ENCODE measurements at regions not wholly inside any gene's neighbourhood (a gene's known extent, or its start where the extent isn't known, plus 50 kb on each side); places are given as distances from the start of the nearest gene placed in this dataset.

DNA sequence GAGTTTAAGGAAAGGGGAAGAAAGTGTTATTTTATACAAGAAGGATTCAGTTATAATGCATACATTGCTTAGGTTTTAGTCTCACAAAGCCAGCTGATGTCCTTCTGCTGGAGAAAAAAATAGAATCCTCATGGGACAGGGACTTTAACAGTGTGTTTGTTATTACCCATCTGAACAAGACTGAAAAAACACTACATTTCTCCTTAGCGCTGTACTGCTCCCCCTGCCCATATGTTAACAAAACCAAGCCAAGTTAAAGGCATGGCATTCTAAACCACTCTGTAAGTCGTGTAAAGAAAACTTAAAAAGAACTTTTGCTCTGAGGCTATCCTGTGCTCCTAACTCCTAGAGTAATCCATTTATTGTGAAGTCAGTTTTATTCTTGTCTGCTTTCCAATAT is 102.6 kb upstream of the NYAP2 start:
- peaks cover 27% of the 10 kb centered on the region for H3K9me3 Mint-ChIP-seq
- DNase-seq (ENCODE audit: low spot score) (no peak), ATAC-seq (no peak)
- H3K4me1 Mint-ChIP-seq, result no peaks in the 10 kb centered on the region
- POLR2A ChIA-PET, result no interaction called here
- CTCF ChIA-PET, result no interaction called here
- H3K27ac Mint-ChIP-seq, result no peak overlapping the region; the same call in 1 of the 2 replicates
- H3K4me3 Mint-ChIP-seq, result no peak overlapping the region
- H3K36me3 Mint-ChIP-seq, result peaks cover 18% of the 10 kb centered on the region
- H3K27me3 Mint-ChIP-seq (ENCODE audit: low read depth), result no peaks in the 10 kb centered on the region; the same call in 1 of the 2 replicates
- TF ChIP-seq FOXK1 (CRISPR knock-in tag; IDR thresholded peaks at IDR 0.05) (no peak), GTF2I (CRISPR knock-in tag; conservative IDR thresholded peaks at IDR 0.05) (no peak), NR1H2 (CRISPR knock-in tag; IDR thresholded peaks at IDR 0.05) (no peak), NFATC4 (CRISPR knock-in tag; IDR thresholded peaks at IDR 0.05) (no peak), FOXP1 (CRISPR knock-in tag; IDR thresholded peaks at IDR 0.05; ENCODE audit: borderline replicate concordance) (no peak), TP53 (CRISPR knock-in tag; IDR thresholded peaks at IDR 0.05) (no peak), KAT7 (CRISPR knock-in tag; IDR thresholded peaks at IDR 0.05; ENCODE audit: borderline replicate concordance) (no peak), TCF7 (CRISPR knock-in tag; IDR thresholded peaks at IDR 0.05; ENCODE audit: low read depth) (no peak)
- TF ChIP-seq, protein P1, sequence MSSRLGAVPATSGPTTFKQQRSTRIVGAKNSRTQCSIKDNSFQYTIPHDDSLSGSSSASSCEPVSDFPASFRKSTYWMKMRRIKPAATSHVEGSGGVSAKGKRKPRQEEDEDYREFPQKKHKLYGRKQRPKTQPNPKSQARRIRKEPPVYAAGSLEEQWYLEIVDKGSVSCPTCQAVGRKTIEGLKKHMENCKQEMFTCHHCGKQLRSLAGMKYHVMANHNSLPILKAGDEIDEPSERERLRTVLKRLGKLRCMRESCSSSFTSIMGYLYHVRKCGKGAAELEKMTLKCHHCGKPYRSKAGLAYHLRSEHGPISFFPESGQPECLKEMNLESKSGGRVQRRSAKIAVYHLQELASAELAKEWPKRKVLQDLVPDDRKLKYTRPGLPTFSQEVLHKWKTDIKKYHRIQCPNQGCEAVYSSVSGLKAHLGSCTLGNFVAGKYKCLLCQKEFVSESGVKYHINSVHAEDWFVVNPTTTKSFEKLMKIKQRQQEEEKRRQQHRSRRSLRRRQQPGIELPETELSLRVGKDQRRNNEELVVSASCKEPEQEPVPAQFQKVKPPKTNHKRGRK (CRISPR knock-in tag; IDR thresholded peaks at IDR 0.05; ENCODE audit: borderline replicate concordance), result no peak
- TF ChIP-seq, protein P2, sequence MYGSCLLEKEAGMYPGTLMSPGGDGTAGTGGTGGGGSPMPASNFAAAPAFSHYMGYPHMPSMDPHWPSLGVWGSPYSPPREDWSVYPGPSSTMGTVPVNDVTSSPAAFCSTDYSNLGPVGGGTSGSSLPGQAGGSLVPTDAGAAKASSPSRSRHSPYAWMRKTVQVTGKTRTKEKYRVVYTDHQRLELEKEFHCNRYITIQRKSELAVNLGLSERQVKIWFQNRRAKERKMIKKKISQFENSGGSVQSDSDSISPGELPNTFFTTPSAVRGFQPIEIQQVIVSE (CRISPR knock-in tag; IDR thresholded peaks at IDR 0.05; ENCODE audit: borderline replicate concordance), result no peak
- TF ChIP-seq, protein P3, sequence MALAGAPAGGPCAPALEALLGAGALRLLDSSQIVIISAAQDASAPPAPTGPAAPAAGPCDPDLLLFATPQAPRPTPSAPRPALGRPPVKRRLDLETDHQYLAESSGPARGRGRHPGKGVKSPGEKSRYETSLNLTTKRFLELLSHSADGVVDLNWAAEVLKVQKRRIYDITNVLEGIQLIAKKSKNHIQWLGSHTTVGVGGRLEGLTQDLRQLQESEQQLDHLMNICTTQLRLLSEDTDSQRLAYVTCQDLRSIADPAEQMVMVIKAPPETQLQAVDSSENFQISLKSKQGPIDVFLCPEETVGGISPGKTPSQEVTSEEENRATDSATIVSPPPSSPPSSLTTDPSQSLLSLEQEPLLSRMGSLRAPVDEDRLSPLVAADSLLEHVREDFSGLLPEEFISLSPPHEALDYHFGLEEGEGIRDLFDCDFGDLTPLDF (CRISPR knock-in tag; IDR thresholded peaks at IDR 0.05), result no peak
- TF ChIP-seq, protein P4, sequence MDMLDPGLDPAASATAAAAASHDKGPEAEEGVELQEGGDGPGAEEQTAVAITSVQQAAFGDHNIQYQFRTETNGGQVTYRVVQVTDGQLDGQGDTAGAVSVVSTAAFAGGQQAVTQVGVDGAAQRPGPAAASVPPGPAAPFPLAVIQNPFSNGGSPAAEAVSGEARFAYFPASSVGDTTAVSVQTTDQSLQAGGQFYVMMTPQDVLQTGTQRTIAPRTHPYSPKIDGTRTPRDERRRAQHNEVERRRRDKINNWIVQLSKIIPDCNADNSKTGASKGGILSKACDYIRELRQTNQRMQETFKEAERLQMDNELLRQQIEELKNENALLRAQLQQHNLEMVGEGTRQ (CRISPR knock-in tag; IDR thresholded peaks at IDR 0.05), result no peak
- TF ChIP-seq, protein P5, sequence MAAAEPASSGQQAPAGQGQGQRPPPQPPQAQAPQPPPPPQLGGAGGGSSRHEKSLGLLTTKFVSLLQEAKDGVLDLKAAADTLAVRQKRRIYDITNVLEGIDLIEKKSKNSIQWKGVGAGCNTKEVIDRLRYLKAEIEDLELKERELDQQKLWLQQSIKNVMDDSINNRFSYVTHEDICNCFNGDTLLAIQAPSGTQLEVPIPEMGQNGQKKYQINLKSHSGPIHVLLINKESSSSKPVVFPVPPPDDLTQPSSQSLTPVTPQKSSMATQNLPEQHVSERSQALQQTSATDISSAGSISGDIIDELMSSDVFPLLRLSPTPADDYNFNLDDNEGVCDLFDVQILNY (CRISPR knock-in tag; IDR thresholded peaks at IDR 0.05), result no peak
- TF ChIP-seq, protein P6, sequence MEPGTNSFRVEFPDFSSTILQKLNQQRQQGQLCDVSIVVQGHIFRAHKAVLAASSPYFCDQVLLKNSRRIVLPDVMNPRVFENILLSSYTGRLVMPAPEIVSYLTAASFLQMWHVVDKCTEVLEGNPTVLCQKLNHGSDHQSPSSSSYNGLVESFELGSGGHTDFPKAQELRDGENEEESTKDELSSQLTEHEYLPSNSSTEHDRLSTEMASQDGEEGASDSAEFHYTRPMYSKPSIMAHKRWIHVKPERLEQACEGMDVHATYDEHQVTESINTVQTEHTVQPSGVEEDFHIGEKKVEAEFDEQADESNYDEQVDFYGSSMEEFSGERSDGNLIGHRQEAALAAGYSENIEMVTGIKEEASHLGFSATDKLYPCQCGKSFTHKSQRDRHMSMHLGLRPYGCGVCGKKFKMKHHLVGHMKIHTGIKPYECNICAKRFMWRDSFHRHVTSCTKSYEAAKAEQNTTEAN (CRISPR knock-in tag; IDR thresholded peaks at IDR 0.05), result no peak

DNA sequence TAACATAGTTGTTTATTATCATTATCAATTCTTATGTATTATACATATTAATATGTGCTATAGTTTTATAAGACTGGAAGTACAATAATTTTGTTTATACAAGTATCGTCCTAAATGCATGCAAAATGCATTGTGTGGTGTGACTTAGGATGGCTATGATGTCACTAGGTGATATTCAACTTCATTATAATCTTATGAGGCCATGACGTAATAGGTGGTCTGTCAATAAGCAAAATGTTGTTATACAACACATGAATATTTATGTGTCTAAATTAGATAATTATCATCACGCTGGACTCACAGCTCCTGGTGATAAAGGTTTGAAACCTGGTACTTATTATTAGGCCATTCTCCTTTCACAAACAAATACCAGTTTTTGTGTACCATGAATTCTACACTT is 104.4 kb upstream of the NYAP2 start:
- Mint-ChIP-seq H3K9me3 (peaks cover 17% of the 10 kb centered on the region; the same call in 1 of the 2 replicates), H3K27me3 (ENCODE audit: low read depth) (no peaks in the 10 kb centered on the region), H3K27ac (no peak overlapping the region), H3K4me3 (no peak overlapping the region), H3K36me3 (no peaks in the 10 kb centered on the region), H3K4me1 (no peaks in the 10 kb centered on the region)
- TF ChIP-seq RELA (CRISPR knock-in tag; IDR thresholded peaks at IDR 0.05; ENCODE audit: borderline replicate concordance) (no peak), OVOL2 (CRISPR knock-in tag; IDR thresholded peaks at IDR 0.05; ENCODE audit: borderline replicate concordance) (no peak)
- ChIA-PET POLR2A (no interaction called here), CTCF (no interaction called here)
- DNase-seq (ENCODE audit: low spot score), result no peak
- no peak for ATAC-seq

DNA sequence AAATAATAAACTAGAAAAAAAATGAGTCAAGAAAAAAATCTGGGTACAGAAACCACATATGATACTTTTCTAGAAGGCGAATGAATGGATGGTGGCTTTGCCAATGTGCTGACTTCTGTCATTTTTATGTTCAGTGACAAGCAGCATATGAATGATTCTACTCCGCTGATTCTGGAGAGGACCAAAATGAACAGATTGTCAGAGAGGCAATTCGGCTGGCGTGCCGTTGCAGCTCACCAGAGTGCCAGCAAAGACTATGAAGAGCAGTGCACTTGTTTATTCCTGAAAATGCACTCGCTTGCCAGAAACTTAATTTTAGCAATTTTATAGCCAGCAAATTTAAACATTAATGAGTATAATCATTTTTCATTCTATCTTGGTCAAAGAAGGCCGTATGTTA is 105.9 kb upstream of the NYAP2 start:
- Mint-ChIP-seq H3K27ac (no peak overlapping the region), H3K27me3 (ENCODE audit: low read depth) (no peaks in the 10 kb centered on the region), H3K4me1 (no peaks in the 10 kb centered on the region), H3K9me3 (0 out of 2 replicates have a peak, but pooled peaks cover 9% of the 10 kb centered on the region), H3K4me3 (no peak overlapping the region), H3K36me3 (no peaks in the 10 kb centered on the region)
- CTCF ChIA-PET, result no interaction called here
- no peak for ATAC-seq
- POLR2A ChIA-PET, result no interaction called here
- no peak for DNase-seq (ENCODE audit: low spot score)
- no peak for TF ChIP-seq ZNF121 (CRISPR knock-in tag; IDR thresholded peaks at IDR 0.05)
- TF ChIP-seq CBFB (CRISPR knock-in tag; IDR thresholded peaks at IDR 0.05; ENCODE audit: low read depth), result no peak
- no peak for TF ChIP-seq ZBTB21 (CRISPR knock-in tag; IDR thresholded peaks at IDR 0.05; ENCODE audit: borderline replicate concordance)
- TF ChIP-seq, protein P7, sequence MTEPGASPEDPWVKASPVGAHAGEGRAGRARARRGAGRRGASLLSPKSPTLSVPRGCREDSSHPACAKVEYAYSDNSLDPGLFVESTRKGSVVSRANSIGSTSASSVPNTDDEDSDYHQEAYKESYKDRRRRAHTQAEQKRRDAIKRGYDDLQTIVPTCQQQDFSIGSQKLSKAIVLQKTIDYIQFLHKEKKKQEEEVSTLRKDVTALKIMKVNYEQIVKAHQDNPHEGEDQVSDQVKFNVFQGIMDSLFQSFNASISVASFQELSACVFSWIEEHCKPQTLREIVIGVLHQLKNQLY (CRISPR knock-in tag; IDR thresholded peaks at IDR 0.05), result no peak
- no peak for TF ChIP-seq HMGA2 (CRISPR knock-in tag; IDR thresholded peaks at IDR 0.05)
- TF ChIP-seq, protein P8, sequence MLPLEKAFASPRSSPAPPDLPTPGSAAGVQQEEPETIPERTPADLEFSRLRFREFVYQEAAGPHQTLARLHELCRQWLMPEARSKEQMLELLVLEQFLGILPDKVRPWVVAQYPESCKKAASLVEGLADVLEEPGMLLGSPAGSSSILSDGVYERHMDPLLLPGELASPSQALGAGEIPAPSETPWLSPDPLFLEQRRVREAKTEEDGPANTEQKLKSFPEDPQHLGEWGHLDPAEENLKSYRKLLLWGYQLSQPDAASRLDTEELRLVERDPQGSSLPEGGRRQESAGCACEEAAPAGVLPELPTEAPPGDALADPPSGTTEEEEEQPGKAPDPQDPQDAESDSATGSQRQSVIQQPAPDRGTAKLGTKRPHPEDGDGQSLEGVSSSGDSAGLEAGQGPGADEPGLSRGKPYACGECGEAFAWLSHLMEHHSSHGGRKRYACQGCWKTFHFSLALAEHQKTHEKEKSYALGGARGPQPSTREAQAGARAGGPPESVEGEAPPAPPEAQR (CRISPR knock-in tag; IDR thresholded peaks at IDR 0.05), result no peak
- no peak for TF ChIP-seq FOXJ3 (CRISPR knock-in tag; IDR thresholded peaks at IDR 0.05; ENCODE audit: borderline replicate concordance)
- no peak for TF ChIP-seq GRHL2 (CRISPR knock-in tag; IDR thresholded peaks at IDR 0.05; ENCODE audit: insufficient replicate concordance, severe bottlenecking)
- no peak for TF ChIP-seq ZNF671 (CRISPR knock-in tag; IDR thresholded peaks at IDR 0.05)
- TF ChIP-seq JUN (CRISPR knock-in tag; IDR thresholded peaks at IDR 0.05), result no peak

All from WTC11 (cell line).